ENCODE measurements at regions not wholly inside any gene's neighbourhood (a gene's known extent, or its start where the extent isn't known, plus 50 kb on each side); places are given as distances from the start of the nearest gene placed in this dataset.

DNA sequence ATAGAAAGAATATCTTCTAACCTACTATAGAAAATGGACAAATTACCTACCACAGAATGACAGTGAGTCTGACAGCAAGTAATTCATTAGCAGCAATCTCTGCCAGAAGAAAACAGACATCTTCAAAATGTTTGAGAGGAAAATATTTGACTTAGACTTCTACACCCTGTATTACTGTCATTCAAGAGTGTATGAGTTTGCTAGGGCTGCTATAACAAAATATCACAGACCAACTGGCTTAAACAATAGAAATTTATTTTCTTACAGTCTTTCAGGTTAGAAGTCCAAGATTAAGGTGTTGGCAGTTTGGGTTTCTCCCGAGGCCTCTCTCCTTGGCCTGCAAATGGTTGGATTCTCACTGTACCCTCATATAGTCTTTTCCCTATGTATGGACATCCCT lies 52.9 kb upstream of the FGGY start:
- TF ChIP-seq ZNF274 (IDR thresholded peaks at IDR 0.05; ENCODE audit: low read depth, low read length) (no peak), YY1 (IDR thresholded peaks at IDR 0.05; ENCODE audit: insufficient read depth, insufficient read length) (no peak)
